ENCODE measurements at regions not wholly inside any gene's neighbourhood (a gene's known extent, or its start where the extent isn't known, plus 50 kb on each side); places are given as distances from the start of the nearest gene placed in this dataset.

DNA sequence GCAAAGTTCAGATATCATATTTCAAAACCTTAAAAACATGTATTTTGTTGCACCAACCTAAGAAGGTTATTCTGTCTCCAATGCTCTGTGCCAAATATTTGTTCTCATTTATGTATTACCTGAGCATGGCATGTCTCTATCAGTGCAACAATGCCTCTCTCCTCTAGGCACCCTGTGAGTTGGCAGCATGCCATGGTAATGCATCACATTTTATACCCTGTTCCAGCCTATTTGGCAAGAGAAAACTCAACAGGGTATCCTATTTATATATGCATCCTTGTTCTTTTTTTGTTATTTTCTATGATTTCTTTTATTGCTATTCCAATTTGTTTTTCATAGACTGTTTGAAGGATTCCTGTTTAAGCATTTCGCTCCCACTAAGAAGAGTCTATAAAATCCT, 126.3 kb upstream of the NRXN1 start:
- TF ChIP-seq, protein P1, sequence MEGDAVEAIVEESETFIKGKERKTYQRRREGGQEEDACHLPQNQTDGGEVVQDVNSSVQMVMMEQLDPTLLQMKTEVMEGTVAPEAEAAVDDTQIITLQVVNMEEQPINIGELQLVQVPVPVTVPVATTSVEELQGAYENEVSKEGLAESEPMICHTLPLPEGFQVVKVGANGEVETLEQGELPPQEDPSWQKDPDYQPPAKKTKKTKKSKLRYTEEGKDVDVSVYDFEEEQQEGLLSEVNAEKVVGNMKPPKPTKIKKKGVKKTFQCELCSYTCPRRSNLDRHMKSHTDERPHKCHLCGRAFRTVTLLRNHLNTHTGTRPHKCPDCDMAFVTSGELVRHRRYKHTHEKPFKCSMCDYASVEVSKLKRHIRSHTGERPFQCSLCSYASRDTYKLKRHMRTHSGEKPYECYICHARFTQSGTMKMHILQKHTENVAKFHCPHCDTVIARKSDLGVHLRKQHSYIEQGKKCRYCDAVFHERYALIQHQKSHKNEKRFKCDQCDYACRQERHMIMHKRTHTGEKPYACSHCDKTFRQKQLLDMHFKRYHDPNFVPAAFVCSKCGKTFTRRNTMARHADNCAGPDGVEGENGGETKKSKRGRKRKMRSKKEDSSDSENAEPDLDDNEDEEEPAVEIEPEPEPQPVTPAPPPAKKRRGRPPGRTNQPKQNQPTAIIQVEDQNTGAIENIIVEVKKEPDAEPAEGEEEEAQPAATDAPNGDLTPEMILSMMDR (IDR thresholded peaks at IDR 0.05): no peak
- no peak for TF ChIP-seq POLR2A (IDR thresholded peaks at IDR 0.05)
